ENCODE measurements at regions not wholly inside any gene's neighbourhood (a gene's known extent, or its start where the extent isn't known, plus 50 kb on each side); places are given as distances from the start of the nearest gene placed in this dataset.

- no peaks in the 10 kb centered on the region for H3K27me3 ChIP-seq (ENCODE audit: control insufficient read depth, insufficient read depth, low read length)
- DNase-seq (ENCODE audit: low read depth in 2 of 2), result peak; percentile 17 to 28
- no peak overlapping the region for H3K4me3 ChIP-seq (replicated peaks in 1 of 4; ENCODE audit: control extremely low read depth in 1 of 4, insufficient read depth in 1 of 4, low read depth in 3 of 4, low read length in 4 of 4)
- no peaks in the 10 kb centered on the region for H3K79me2 ChIP-seq (ENCODE audit: control insufficient read depth, insufficient read depth, low read length)
- no peaks in the 10 kb centered on the region for H4K20me1 ChIP-seq (ENCODE audit: control insufficient read depth, extremely low read depth, insufficient read depth, low read length)
- H3K9me3 ChIP-seq (ENCODE audit: control insufficient read depth, insufficient read depth, low read depth, low read length), result no peaks in the 10 kb centered on the region
- H2AFZ ChIP-seq (ENCODE audit: low read length), result no peak overlapping the region
- H3K4me2 ChIP-seq (ENCODE audit: extremely low read depth, insufficient read depth, low read length), result no peak overlapping the region
- TF ChIP-seq EZH2 (IDR thresholded peaks at IDR 0.05; ENCODE audit: low read length, missing control alignments), result no peak
- TF ChIP-seq, protein P1, sequence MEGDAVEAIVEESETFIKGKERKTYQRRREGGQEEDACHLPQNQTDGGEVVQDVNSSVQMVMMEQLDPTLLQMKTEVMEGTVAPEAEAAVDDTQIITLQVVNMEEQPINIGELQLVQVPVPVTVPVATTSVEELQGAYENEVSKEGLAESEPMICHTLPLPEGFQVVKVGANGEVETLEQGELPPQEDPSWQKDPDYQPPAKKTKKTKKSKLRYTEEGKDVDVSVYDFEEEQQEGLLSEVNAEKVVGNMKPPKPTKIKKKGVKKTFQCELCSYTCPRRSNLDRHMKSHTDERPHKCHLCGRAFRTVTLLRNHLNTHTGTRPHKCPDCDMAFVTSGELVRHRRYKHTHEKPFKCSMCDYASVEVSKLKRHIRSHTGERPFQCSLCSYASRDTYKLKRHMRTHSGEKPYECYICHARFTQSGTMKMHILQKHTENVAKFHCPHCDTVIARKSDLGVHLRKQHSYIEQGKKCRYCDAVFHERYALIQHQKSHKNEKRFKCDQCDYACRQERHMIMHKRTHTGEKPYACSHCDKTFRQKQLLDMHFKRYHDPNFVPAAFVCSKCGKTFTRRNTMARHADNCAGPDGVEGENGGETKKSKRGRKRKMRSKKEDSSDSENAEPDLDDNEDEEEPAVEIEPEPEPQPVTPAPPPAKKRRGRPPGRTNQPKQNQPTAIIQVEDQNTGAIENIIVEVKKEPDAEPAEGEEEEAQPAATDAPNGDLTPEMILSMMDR (conservative IDR thresholded peaks at IDR 0.05 in 1 of 2, IDR thresholded peaks at IDR 0.05 in 1 of 2; ENCODE audit: low read depth in 1 of 2, low read length in 2 of 2), result no peak
- no peak overlapping the region for H3K9ac ChIP-seq (ENCODE audit: insufficient read depth, low read length)
- H3K4me1 ChIP-seq (ENCODE audit: control insufficient read depth, extremely low read depth, insufficient read depth, low read length), result no peaks in the 10 kb centered on the region
- no peaks in the 10 kb centered on the region for H3K36me3 ChIP-seq (ENCODE audit: control insufficient read depth, insufficient read depth, low read length)
- no peak overlapping the region for H3K27ac ChIP-seq (ENCODE audit: insufficient read depth, low read length)
Observed at GRCh38 chr9:86600291-86600690, 246.1 kb upstream of the TUT7 start.

GRCh38 chr9:86599561-86599960 is 245.4 kb upstream of the TUT7 start:
- Histone ChIP-seq H3K4me3 (replicated peaks in 1 of 4; ENCODE audit: control extremely low read depth in 1 of 4, insufficient read depth in 1 of 4, low read depth in 3 of 4, low read length in 4 of 4) (no peak overlapping the region), H3K9me3 (ENCODE audit: control insufficient read depth, insufficient read depth, low read depth, low read length) (no peaks in the 10 kb centered on the region), H4K20me1 (ENCODE audit: control insufficient read depth, extremely low read depth, insufficient read depth, low read length) (no peaks in the 10 kb centered on the region), H3K27ac (ENCODE audit: insufficient read depth, low read length) (no peak overlapping the region), H3K36me3 (ENCODE audit: control insufficient read depth, insufficient read depth, low read length) (no peaks in the 10 kb centered on the region), H3K4me1 (ENCODE audit: control insufficient read depth, extremely low read depth, insufficient read depth, low read length) (no peaks in the 10 kb centered on the region), H3K4me2 (ENCODE audit: extremely low read depth, insufficient read depth, low read length) (no peak overlapping the region), H3K79me2 (ENCODE audit: control insufficient read depth, insufficient read depth, low read length) (no peaks in the 10 kb centered on the region), H3K9ac (ENCODE audit: insufficient read depth, low read length) (no peak overlapping the region), H2AFZ (ENCODE audit: low read length) (no peak overlapping the region), H3K27me3 (ENCODE audit: control insufficient read depth, insufficient read depth, low read length) (no peaks in the 10 kb centered on the region)
- DNase-seq (ENCODE audit: low read depth in 2 of 2), result no peak
- TF ChIP-seq, protein P1 (conservative IDR thresholded peaks at IDR 0.05 in 1 of 2, IDR thresholded peaks at IDR 0.05 in 1 of 2; ENCODE audit: low read depth in 1 of 2, low read length in 2 of 2), result no peak
- TF ChIP-seq EZH2 (IDR thresholded peaks at IDR 0.05; ENCODE audit: low read length, missing control alignments), result no peak

DNA sequence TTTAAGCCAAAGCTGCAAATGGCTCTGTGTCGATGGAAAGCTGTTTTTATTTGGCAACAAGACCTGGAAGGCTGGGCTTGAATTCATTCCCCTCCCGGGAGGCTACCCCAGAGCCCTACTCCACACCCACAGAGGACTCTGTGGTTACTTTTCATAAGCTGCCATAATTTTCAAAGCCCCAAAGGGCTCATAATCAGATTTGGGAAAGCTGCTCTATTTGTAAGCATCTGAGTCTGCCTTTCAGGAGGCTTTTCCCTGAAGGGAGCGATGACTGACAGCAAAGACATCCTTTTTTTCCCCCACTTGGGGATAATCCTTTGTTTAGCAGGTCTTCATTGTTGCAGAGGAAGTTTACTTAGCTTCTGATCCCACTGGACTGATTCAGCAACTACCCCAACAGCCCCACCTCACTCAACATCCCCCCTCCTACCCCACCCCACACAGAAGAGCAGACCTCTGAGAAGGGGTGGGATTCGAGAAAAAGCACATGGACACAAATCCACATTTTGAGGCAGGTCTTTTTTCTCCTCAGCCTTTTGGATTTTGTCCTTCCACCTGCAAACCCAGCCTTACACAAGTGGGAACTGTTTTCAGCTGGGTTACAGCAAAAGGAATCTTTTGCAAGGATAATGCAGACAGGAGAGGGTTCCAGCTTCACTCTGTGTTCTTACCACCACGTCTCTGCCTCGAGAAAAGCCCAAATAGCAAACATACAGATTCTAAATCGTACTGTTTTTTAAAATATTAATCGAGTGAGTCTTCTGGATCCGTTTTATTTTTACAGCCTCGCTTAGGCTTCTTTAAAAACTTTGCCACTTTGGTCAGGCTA is 244.4 kb upstream of the TUT7 start:
- H4K20me1 ChIP-seq (ENCODE audit: control insufficient read depth, extremely low read depth, insufficient read depth, low read length), result no peaks in the 10 kb centered on the region
- H3K27ac ChIP-seq (ENCODE audit: insufficient read depth, low read length), result no peak overlapping the region
- H2AFZ ChIP-seq (ENCODE audit: low read length), result no peak overlapping the region
- H3K36me3 ChIP-seq (ENCODE audit: control insufficient read depth, insufficient read depth, low read length), result no peaks in the 10 kb centered on the region
- H3K9me3 ChIP-seq (ENCODE audit: control insufficient read depth, insufficient read depth, low read depth, low read length), result no peaks in the 10 kb centered on the region
- no peak for DNase-seq (ENCODE audit: low read depth in 2 of 2)
- H3K9ac ChIP-seq (ENCODE audit: insufficient read depth, low read length), result no peak overlapping the region
- no peaks in the 10 kb centered on the region for H3K4me1 ChIP-seq (ENCODE audit: control insufficient read depth, extremely low read depth, insufficient read depth, low read length)
- no peak for TF ChIP-seq EZH2 (IDR thresholded peaks at IDR 0.05; ENCODE audit: low read length, missing control alignments)
- H3K27me3 ChIP-seq (ENCODE audit: control insufficient read depth, insufficient read depth, low read length), result no peaks in the 10 kb centered on the region
- H3K4me3 ChIP-seq (replicated peaks in 1 of 4; ENCODE audit: control extremely low read depth in 1 of 4, insufficient read depth in 1 of 4, low read depth in 3 of 4, low read length in 4 of 4), result no peak overlapping the region
- H3K4me2 ChIP-seq (ENCODE audit: extremely low read depth, insufficient read depth, low read length), result no peak overlapping the region
- no peaks in the 10 kb centered on the region for H3K79me2 ChIP-seq (ENCODE audit: control insufficient read depth, insufficient read depth, low read length)

Measured in fibroblast of lung (primary cell).